HEK293 (cell line): ENCODE measurements at regions not wholly inside any gene's neighbourhood (a gene's known extent, or its start where the extent isn't known, plus 50 kb on each side); places are given as distances from the start of the nearest gene placed in this dataset.

Experiments
- CTCF ChIA-PET: fragments of 350-600 bp; formaldehyde crosslinking; extraction: SDS; loops from one replicate; lab custom pipeline; 2021; ENCODE audit warnings: antibody characterized with exemption; lab: Yijun Ruan, JAX
- POLR2A ChIA-PET: fragments of 300-600 bp; formaldehyde crosslinking; extraction: SDS; loops from one replicate; lab custom pipeline; 2020; ENCODE audit warnings: antibody characterized with exemption, inconsistent platforms; lab: Yijun Ruan, JAX
- H3K27ac ChIP-seq: fragments of 200-500 bp; sonication (Bioruptor generic); 2 replicates; pipeline ENCODE4 v1.5.1; 2014; ENCODE audit warnings: low read depth, low read length, control low read depth, inconsistent platforms; ENCODE audit errors: extremely low read depth
- H3K36me3 ChIP-seq, 2 experiments: fragments of 200-500 bp in 1 of 2; sonication (Bioruptor generic) in 1 of 2; 1 replicate in 1 of 2; 2 replicates in 1 of 2; pipeline ENCODE4 v1.5.1; 2014 to 2017; ENCODE audit warnings: inconsistent platforms in 2 of 2, low read length in 2 of 2; ENCODE audit not compliant: control insufficient read depth in 2 of 2, insufficient read depth in 1 of 2
- H3K4me1 ChIP-seq: fragments of 200-500 bp; sonication (Bioruptor generic); 2 replicates; pipeline ENCODE4 v1.5.1; 2014; ENCODE audit warnings: mild to moderate bottlenecking, low read length, inconsistent platforms; ENCODE audit not compliant: control insufficient read depth, insufficient read depth
- H3K4me3 ChIP-seq: 2 replicates; pipeline ENCODE4 v1.5.1; 2011; ENCODE audit warnings: low read depth, mild to moderate bottlenecking, control low read depth, low read length, moderate library complexity
- H3K9me3 ChIP-seq: fragments of 200-500 bp; sonication (Bioruptor generic); 2 replicates; pipeline ENCODE4 v1.5.1; 2014; ENCODE audit warnings: low read depth, low read length, inconsistent platforms; ENCODE audit not compliant: control insufficient read depth, insufficient read depth
- GLIS1 ChIP-seq: fragments of 450-650 bp; formaldehyde crosslinking; IDR thresholded peaks from 2 replicates; pipeline ENCODE4 v1.5.1; 2016; ENCODE audit warnings: missing biosample characterization, missing genetic modification characterization
- HOXA7 ChIP-seq: sonication (generic); formaldehyde crosslinking; IDR thresholded peaks from 2 replicates; pipeline ENCODE4 v1.8.1; 2022; ENCODE audit warnings: missing genetic modification reagents, borderline replicate concordance
- IKZF3 ChIP-seq: fragments of 450-650 bp; IDR thresholded peaks from 2 replicates; pipeline ENCODE4 v1.5.0; 2018; ENCODE audit warnings: missing biosample characterization, mild to moderate bottlenecking, missing genetic modification characterization, moderate library complexity
- KLF17 ChIP-seq: fragments of 450-650 bp; formaldehyde crosslinking; IDR thresholded peaks from 2 replicates; pipeline ENCODE4 v1.5.1; 2016; ENCODE audit warnings: missing biosample characterization, missing genetic modification characterization
- KLF9 ChIP-seq: fragments of 450-650 bp; formaldehyde crosslinking; IDR thresholded peaks from 2 replicates; pipeline ENCODE4 v1.5.1; 2016; ENCODE audit warnings: missing biosample characterization, missing genetic modification characterization, low read depth
- PRDM1 ChIP-seq: fragments of 450-650 bp; formaldehyde crosslinking; IDR thresholded peaks from 2 replicates; pipeline ENCODE4; 2016; ENCODE audit warnings: missing biosample characterization, missing genetic modification characterization
- SCRT2 ChIP-seq: fragments of 450-650 bp; formaldehyde crosslinking; IDR thresholded peaks from 2 replicates; pipeline ENCODE4 v1.5.1; 2016; ENCODE audit warnings: missing biosample characterization, missing genetic modification characterization
- SETDB1 ChIP-seq: IDR thresholded peaks from one replicate; pipeline ENCODE4 v1.6.1; 2017; ENCODE audit warnings: mild to moderate bottlenecking, low read length, moderate library complexity, mixed read lengths; ENCODE audit not compliant: insufficient read length
- YY2 ChIP-seq: fragments of 450-650 bp; formaldehyde crosslinking; IDR thresholded peaks from 2 replicates; pipeline ENCODE4 v1.5.1; 2016; ENCODE audit warnings: missing biosample characterization, missing genetic modification characterization
- ZBTB17 ChIP-seq: fragments of 450-650 bp; formaldehyde crosslinking; IDR thresholded peaks from 2 replicates; pipeline ENCODE4 v1.5.1; 2016; ENCODE audit warnings: missing biosample characterization, missing genetic modification characterization
- ZBTB8A ChIP-seq: fragments of 450-650 bp; formaldehyde crosslinking; IDR thresholded peaks from 2 replicates; pipeline ENCODE4 v1.5.1; 2016; ENCODE audit warnings: missing biosample characterization, missing genetic modification characterization
- ZNF132 ChIP-seq: fragments of 450-650 bp; formaldehyde crosslinking; IDR thresholded peaks from 2 replicates; pipeline ENCODE4 v1.5.1; 2017; ENCODE audit warnings: missing biosample characterization, missing genetic modification characterization, borderline replicate concordance
- ZNF138 ChIP-seq: fragments of 450-650 bp; formaldehyde crosslinking; IDR thresholded peaks from 2 replicates; pipeline ENCODE4 v1.5.1; 2016; ENCODE audit warnings: missing biosample characterization, missing genetic modification characterization, borderline replicate concordance
- ZNF211 ChIP-seq: fragments of 450-650 bp; formaldehyde crosslinking; IDR thresholded peaks from 2 replicates; pipeline ENCODE4 v1.5.1; 2016; ENCODE audit warnings: low read depth, missing biosample characterization, missing genetic modification characterization
- ZNF266 ChIP-seq: fragments of 450-650 bp; formaldehyde crosslinking; IDR thresholded peaks from 2 replicates; pipeline ENCODE4 v1.5.1; 2016; ENCODE audit warnings: missing biosample characterization, missing genetic modification characterization, low read depth
- ZNF548 ChIP-seq: fragments of 450-650 bp; formaldehyde crosslinking; IDR thresholded peaks from 2 replicates; pipeline ENCODE4 v1.5.1; 2016; ENCODE audit warnings: missing biosample characterization, missing genetic modification characterization
- ZNF571 ChIP-seq: fragments of 450-650 bp; formaldehyde crosslinking; IDR thresholded peaks from 2 replicates; pipeline ENCODE4 v1.5.0; 2017; ENCODE audit warnings: missing biosample characterization, missing genetic modification characterization
- ZNF596 ChIP-seq: fragments of 450-650 bp; IDR thresholded peaks from 2 replicates; pipeline ENCODE4 v1.5.0; 2018; ENCODE audit warnings: missing biosample characterization, mild to moderate bottlenecking, missing genetic modification characterization, moderate library complexity
- ZNF621 ChIP-seq: fragments of 450-650 bp; formaldehyde crosslinking; IDR thresholded peaks from 2 replicates; pipeline ENCODE4 v1.5.1; 2017; ENCODE audit warnings: missing biosample characterization, missing genetic modification characterization
- ZNF626 ChIP-seq: fragments of 450-650 bp; sonication (Bioruptor Pico); formaldehyde crosslinking; IDR thresholded peaks from 2 replicates; pipeline ENCODE4 v1.5.1; 2018; ENCODE audit warnings: missing biosample characterization, missing genetic modification characterization, inconsistent platforms
- ZNF701 ChIP-seq: fragments of 450-650 bp; formaldehyde crosslinking; IDR thresholded peaks from 2 replicates; pipeline ENCODE4 v1.5.1; 2016; ENCODE audit warnings: missing biosample characterization, missing genetic modification characterization
- ZNF792 ChIP-seq: fragments of 450-650 bp; formaldehyde crosslinking; IDR thresholded peaks from 2 replicates; pipeline ENCODE4 v1.5.1; 2016; ENCODE audit warnings: missing biosample characterization, missing genetic modification characterization
- TF ChIP-seq, protein P1 (sequence below): fragments of 450-650 bp; formaldehyde crosslinking; IDR thresholded peaks from 2 replicates; pipeline ENCODE4 v1.5.1; 2016; ENCODE audit warnings: missing biosample characterization, missing genetic modification characterization

GRCh38 chr12:14268120-14268515 is 97.4 kb upstream of the ATF7IP start:
- Histone ChIP-seq H3K36me3 (no peaks in the 10 kb centered on the region), H3K9me3 (no peaks in the 10 kb centered on the region), H3K4me3 (no peak overlapping the region), H3K4me1 (no peaks in the 10 kb centered on the region), H3K27ac (no peak overlapping the region)
- POLR2A ChIA-PET = no interaction called here
- TF ChIP-seq ZNF548 = no peak
- no peak for TF ChIP-seq ZNF132
- TF ChIP-seq ZNF138 (tag by site-specific recombination) = no peak
- TF ChIP-seq KLF17 (tag by site-specific recombination) = no peak
- no peak for TF ChIP-seq ZNF792 (tag by site-specific recombination)
- no peak for TF ChIP-seq ZBTB17 (tag by site-specific recombination)
- TF ChIP-seq ZBTB8A (tag by site-specific recombination) = no peak
- TF ChIP-seq, protein P1, sequence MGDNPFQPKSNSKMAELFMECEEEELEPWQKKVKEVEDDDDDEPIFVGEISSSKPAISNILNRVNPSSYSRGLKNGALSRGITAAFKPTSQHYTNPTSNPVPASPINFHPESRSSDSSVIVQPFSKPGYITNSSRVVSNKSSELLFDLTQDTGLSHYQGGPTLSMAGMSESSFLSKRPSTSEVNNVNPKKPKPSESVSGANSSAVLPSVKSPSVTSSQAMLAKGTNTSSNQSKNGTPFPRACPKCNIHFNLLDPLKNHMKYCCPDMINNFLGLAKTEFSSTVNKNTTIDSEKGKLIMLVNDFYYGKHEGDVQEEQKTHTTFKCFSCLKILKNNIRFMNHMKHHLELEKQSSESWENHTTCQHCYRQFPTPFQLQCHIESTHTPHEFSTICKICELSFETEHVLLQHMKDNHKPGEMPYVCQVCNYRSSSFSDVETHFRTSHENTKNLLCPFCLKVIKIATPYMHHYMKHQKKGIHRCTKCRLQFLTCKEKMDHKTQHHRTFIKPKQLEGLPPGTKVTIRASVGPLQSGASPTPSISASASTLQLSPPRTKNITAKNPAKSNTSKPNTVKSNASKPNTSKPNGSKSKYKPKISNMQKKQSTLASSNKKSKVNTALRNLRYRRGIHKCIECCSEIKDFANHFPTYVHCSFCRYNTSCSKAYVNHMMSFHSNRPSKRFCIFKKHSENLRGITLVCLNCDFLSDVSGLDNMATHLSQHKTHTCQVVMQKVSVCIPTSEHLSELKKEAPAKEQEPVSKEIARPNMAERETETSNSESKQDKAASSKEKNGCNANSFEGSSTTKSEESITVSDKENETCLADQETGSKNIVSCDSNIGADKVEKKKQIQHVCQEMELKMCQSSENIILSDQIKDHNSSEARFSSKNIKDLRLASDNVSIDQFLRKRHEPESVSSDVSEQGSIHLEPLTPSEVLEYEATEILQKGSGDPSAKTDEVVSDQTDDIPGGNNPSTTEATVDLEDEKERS (tag by site-specific recombination) = no peak
- TF ChIP-seq ZNF571 (tag by site-specific recombination) = no peak
- no peak for TF ChIP-seq ZNF701 (tag by site-specific recombination)
- TF ChIP-seq ZNF621 (tag by site-specific recombination) = no peak
- no peak for TF ChIP-seq ZNF626 (tag by site-specific recombination)
- TF ChIP-seq PRDM1 = no peak
- TF ChIP-seq ZNF266 (tag by site-specific recombination) = no peak
- no peak for TF ChIP-seq HOXA7
- no peak for TF ChIP-seq IKZF3
- TF ChIP-seq YY2 (tag by site-specific recombination) = no peak
- TF ChIP-seq KLF9 (tag by site-specific recombination) = no peak
- TF ChIP-seq ZNF596 = no peak
- TF ChIP-seq SCRT2 (tag by site-specific recombination) = no peak
- CTCF ChIA-PET = no interaction called here

DNA sequence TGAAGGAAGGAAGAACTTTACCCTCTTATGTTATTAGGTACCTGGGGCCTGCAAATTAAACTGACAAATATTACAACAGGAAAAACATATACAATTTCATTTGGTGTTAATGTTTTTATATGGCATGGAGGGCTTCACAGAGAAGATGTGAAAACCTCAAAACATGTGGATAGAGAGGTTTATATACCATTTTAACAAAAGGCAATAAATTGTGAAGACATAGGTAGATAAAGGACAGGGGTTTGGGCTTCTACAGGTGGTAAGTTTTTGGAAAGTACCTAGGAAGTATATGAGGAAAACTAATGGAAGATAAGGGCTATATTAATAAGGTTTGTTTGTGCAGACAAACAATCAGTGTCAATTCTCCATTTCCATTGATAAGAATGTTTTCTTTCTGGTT is 95.1 kb upstream of the ATF7IP start:
- ChIA-PET POLR2A (no interaction called here), CTCF (no interaction called here)
- Histone ChIP-seq H3K9me3 (no peaks in the 10 kb centered on the region), H3K36me3 (no peaks in the 10 kb centered on the region), H3K27ac (no peak overlapping the region), H3K4me1 (0 out of 2 replicates have a peak, but pooled peaks cover 2% of the 10 kb centered on the region), H3K4me3 (no peak overlapping the region)
- TF ChIP-seq SETDB1 = peak; percentile 69
- peak; percentile 87 for TF ChIP-seq ZNF211 (tag by site-specific recombination)
- TF ChIP-seq GLIS1 (tag by site-specific recombination) = no peak
